ENCODE measurements at regions not wholly inside any gene's neighbourhood (a gene's known extent, or its start where the extent isn't known, plus 50 kb on each side); places are given as distances from the start of the nearest gene placed in this dataset.

DNA sequence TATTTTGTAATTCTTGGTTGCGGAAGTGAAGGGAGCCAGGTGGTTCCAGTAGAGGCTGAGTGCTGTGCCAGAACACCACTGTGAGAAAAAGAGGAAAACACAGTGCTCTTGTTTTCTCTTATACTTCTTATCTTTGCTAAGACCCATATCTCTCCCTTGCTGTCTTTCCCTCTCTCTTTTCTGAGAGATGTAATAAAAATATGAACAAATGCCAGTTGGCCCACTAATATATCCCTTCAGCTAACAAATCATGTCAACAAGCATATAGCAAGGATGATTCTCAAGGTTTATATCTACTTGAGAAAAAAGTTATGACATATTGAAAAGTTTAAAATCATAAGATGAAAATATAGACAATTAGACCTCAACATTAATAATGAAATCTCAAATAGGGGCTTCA, 758.3 kb downstream of the HDGFL1 start:
- Histone ChIP-seq H3K36me3 (no peaks in the 10 kb centered on the region), H3K4me3 (no peak overlapping the region), H3K27ac (no peak overlapping the region), H3K27me3 (no peaks in the 10 kb centered on the region), H3K9me3 (no peaks in the 10 kb centered on the region), H3K4me1 (no peaks in the 10 kb centered on the region)
- no peak for DNase-seq (ENCODE audit: low spot score in 2 of 2)
- TF ChIP-seq POLR2A (IDR thresholded peaks at IDR 0.05) (no peak), EP300 (IDR thresholded peaks at IDR 0.05) (no peak)
- 91 to 94% methylated on average over 1 of the region's 1 CpG for WGBS, 2 donors

DNA sequence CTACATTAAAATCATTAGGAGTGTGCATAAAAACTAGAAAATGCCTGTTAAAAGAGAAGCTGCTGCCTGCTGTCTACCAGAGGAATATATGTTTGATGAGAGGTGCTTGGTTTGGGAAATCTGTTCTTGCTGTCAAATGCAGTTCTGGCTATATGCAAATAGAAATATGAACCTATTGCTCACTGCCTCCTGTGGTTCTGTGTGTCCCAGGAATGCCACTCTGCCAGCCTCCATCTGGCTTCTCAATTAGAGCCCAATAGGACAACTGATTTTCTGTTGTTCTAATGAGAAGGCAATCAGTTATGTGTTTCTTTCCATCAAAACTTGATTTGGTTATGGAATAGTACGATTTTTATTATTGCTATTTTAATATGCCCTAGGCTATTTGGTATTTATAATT, 759.7 kb downstream of the HDGFL1 start:
- no peaks in the 10 kb centered on the region for H3K36me3 ChIP-seq
- no peaks in the 10 kb centered on the region for H3K4me1 ChIP-seq
- no peak for DNase-seq (ENCODE audit: low spot score in 2 of 2)
- no peak overlapping the region for H3K27ac ChIP-seq
- 59 to 88% methylated on average over 1 of the region's 1 CpG for WGBS, 2 donors
- no peak overlapping the region for H3K4me3 ChIP-seq
- TF ChIP-seq EP300 (IDR thresholded peaks at IDR 0.05) (no peak), POLR2A (IDR thresholded peaks at IDR 0.05) (no peak)
- TF ChIP-seq, protein P1, sequence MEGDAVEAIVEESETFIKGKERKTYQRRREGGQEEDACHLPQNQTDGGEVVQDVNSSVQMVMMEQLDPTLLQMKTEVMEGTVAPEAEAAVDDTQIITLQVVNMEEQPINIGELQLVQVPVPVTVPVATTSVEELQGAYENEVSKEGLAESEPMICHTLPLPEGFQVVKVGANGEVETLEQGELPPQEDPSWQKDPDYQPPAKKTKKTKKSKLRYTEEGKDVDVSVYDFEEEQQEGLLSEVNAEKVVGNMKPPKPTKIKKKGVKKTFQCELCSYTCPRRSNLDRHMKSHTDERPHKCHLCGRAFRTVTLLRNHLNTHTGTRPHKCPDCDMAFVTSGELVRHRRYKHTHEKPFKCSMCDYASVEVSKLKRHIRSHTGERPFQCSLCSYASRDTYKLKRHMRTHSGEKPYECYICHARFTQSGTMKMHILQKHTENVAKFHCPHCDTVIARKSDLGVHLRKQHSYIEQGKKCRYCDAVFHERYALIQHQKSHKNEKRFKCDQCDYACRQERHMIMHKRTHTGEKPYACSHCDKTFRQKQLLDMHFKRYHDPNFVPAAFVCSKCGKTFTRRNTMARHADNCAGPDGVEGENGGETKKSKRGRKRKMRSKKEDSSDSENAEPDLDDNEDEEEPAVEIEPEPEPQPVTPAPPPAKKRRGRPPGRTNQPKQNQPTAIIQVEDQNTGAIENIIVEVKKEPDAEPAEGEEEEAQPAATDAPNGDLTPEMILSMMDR (IDR thresholded peaks at IDR 0.05) = no peak
- no peaks in the 10 kb centered on the region for H3K27me3 ChIP-seq
- no peaks in the 10 kb centered on the region for H3K9me3 ChIP-seq

DNA sequence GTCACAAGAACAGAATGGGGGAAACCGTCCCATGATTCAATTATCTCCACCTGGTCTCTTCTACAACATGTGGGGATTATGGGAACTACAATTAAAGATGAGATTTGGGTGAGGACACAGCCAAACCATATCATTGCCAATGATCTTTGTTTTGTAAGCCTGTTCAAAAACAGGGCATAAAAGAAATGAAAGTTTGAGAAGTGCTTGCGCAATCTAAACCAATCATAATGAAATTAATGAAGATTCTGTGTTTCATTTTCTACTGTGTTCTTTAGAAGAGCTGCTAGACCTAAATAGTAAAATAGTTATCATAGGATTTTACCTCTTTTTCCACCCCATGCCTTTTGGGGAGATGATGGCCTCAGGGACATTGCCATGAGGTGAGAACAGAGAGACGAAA, 761.3 kb downstream of the HDGFL1 start:
- no peaks in the 10 kb centered on the region for H3K9me3 ChIP-seq
- 95 to 98% methylated on average over 3 of the region's 3 CpGs for whole genome bisulfite sequencing, 2 donors

DNA sequence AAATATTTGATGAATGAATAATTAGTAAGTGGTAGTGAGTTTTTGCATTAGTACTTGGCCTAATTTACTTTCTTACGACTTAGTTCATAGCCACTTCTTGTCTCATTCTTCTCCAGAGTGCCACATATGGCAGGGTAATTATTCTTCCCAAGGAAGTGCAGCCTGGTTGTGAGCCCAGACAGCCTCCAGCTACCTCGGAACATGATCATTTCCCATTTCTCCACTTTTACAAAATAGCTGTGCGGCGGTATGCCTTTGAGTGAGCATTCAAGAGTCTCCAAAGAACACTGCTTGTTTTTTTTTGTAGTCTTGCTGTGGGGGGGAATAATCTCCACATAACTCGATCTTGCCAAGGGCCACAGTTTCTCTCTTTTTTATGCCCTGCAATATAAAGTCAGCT, 765.0 kb downstream of the HDGFL1 start:
- H3K27me3 ChIP-seq = no peaks in the 10 kb centered on the region
- no peak for DNase-seq (ENCODE audit: low spot score in 2 of 2)
- 60 to 63% methylated on average over 5 of the region's 5 CpGs for WGBS, 2 donors

More for the DNA sequence above, 761.3 kb downstream of the HDGFL1 start:
- no peak for TF ChIP-seq EP300 (IDR thresholded peaks at IDR 0.05)
- TF ChIP-seq, protein P1 (IDR thresholded peaks at IDR 0.05) = no peak
- TF ChIP-seq POLR2A (IDR thresholded peaks at IDR 0.05) = no peak
- Histone ChIP-seq H3K36me3 (no peaks in the 10 kb centered on the region), H3K27ac (no peak overlapping the region), H3K4me3 (no peak overlapping the region), H3K27me3 (no peaks in the 10 kb centered on the region), H3K4me1 (no peaks in the 10 kb centered on the region)
- DNase-seq (ENCODE audit: low spot score in 2 of 2) = no peak

DNA sequence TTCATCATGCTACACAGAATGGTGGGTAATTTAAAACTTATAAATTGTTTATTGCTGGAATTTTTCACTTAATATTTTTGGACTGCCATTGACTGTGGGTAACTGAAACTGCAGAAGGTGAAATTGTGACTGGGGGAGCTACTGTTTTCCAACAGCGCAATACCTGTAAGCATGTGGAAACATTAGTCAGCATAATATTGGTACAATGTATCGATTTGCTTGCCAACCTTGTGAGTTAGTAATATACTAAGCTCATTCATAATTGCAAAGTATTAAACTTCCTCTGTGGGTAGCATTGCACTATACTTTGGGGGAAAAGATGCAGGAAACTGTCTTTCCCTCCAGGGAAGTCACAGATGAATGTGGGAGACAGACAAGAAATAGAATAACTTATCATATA, 766.5 kb downstream of the HDGFL1 start:
- Histone ChIP-seq H3K27me3 (no peaks in the 10 kb centered on the region), H3K4me1 (no peaks in the 10 kb centered on the region), H3K36me3 (no peaks in the 10 kb centered on the region), H3K9me3 (no peaks in the 10 kb centered on the region), H3K4me3 (no peak overlapping the region), H3K27ac (no peak overlapping the region)
- TF ChIP-seq POLR2A (IDR thresholded peaks at IDR 0.05) (no peak), EP300 (IDR thresholded peaks at IDR 0.05) (no peak)
- TF ChIP-seq, protein P1 (IDR thresholded peaks at IDR 0.05) = no peak
- 92 to 94% methylated on average over 2 of the region's 2 CpGs for WGBS, 2 donors
- DNase-seq (ENCODE audit: low spot score in 2 of 2) = no peak

More for the DNA sequence above, 765.0 kb downstream of the HDGFL1 start:
- Histone ChIP-seq H3K36me3 (no peaks in the 10 kb centered on the region), H3K4me1 (no peaks in the 10 kb centered on the region), H3K4me3 (no peak overlapping the region), H3K27ac (no peak overlapping the region), H3K9me3 (no peaks in the 10 kb centered on the region)
- no peak for TF ChIP-seq EP300 (IDR thresholded peaks at IDR 0.05)
- no peak for TF ChIP-seq POLR2A (IDR thresholded peaks at IDR 0.05)
- TF ChIP-seq, protein P1 (IDR thresholded peaks at IDR 0.05) = no peak

DNA sequence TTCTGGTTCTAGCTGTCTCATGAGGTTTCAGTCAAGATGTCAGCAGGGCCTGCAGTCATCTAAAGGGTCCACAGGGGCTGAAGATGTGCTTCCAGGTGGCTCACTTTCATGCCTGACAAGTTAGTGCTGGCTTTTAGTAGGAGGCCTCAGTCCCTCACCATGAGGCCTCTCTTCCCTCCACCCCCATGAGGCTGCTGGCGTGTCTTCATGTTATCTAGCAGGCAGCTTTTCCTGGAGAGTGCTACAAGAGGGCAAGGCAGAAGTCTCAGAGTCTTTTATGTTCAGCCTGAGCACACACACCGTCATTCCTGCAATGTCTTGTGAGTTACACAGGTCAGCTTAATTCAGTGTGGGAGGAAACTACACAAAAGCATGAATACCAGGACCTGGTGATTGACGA, 769.9 kb downstream of the HDGFL1 start:
- Histone ChIP-seq H3K27ac (no peak overlapping the region), H3K4me3 (no peak overlapping the region), H3K9me3 (no peaks in the 10 kb centered on the region), H3K36me3 (no peaks in the 10 kb centered on the region), H3K4me1 (no peaks in the 10 kb centered on the region), H3K27me3 (no peaks in the 10 kb centered on the region)
- 83 to 92% methylated on average over 3 of the region's 3 CpGs for WGBS, 2 donors
- no peak for DNase-seq (ENCODE audit: low spot score in 2 of 2)
- TF ChIP-seq POLR2A (IDR thresholded peaks at IDR 0.05) = no peak
- TF ChIP-seq, protein P1 (IDR thresholded peaks at IDR 0.05) = no peak
- TF ChIP-seq EP300 (IDR thresholded peaks at IDR 0.05) = no peak

All from tibial nerve (tissue), 4 donors.